Stimulated activated CD4-positive, alpha-beta T cell treated with anti-CD3 and anti-CD28 coated beads, Interleukin-15, amount 100 ng/mL, for 48 hours (primary cell): ENCODE measurements at regions not wholly inside any gene's neighbourhood (a gene's known extent, or its start where the extent isn't known, plus 50 kb on each side); places are given as distances from the start of the nearest gene placed in this dataset.
"Not testable (repeated sequence)": the region's sequence is repeated elsewhere in the genome, so short reads cannot be mapped to it uniquely, and the experiment has no call there.

Source experiments
- DNase-seq, 2 donors: peaks; one replicate each; pipeline ENCODE4 v3.0.0-alpha.2; 2020; ENCODE audit warnings: low read depth in 2 of 2

- no peak for DNase-seq
These were observed 1515.1 kb downstream of the HACE1 start for GRCh38 chr6:103344554-103345163.

- DNase-seq: no peak
These were observed 1524.3 kb downstream of the HACE1 start for GRCh38 chr6:103335412-103335811.

- DNase-seq: no peak
These were observed 1532.7 kb downstream of the HACE1 start for GRCh38 chr6:103326760-103327757.

GRCh38 chr6:103313432-103313831, 1546.3 kb downstream of the HACE1 start:
- no peak for DNase-seq

- DNase-seq: not testable (repeated sequence)
These were observed 1565.3 kb downstream of the HACE1 start for GRCh38 chr6:103294376-103294775.

- no peak for DNase-seq
These were observed 1574.9 kb downstream of the HACE1 start for GRCh38 chr6:103284835-103285234.

- no peak for DNase-seq
These were observed 1579.3 kb downstream of the HACE1 start for GRCh38 chr6:103280417-103280816.

- DNase-seq: no peak
These were observed 1581.8 kb downstream of the HACE1 start for GRCh38 chr6:103277936-103278335.

- no peak for DNase-seq
These were observed 1586.7 kb downstream of the HACE1 start for GRCh38 chr6:103273048-103273447.

GRCh38 chr6:103269581-103269980, 1590.1 kb downstream of the HACE1 start:
- DNase-seq: no peak

- no peak for DNase-seq
These were observed 1591.4 kb downstream of the HACE1 start for GRCh38 chr6:103268335-103268734.

- no peak for DNase-seq
These were observed 1595.7 kb downstream of the HACE1 start for GRCh38 chr6:103264020-103264419.

GRCh38 chr6:103255132-103255531, 1604.6 kb downstream of the HACE1 start:
- no peak for DNase-seq

GRCh38 chr6:103236923-103237322, 1622.8 kb downstream of the HACE1 start:
- DNase-seq: no peak

GRCh38 chr6:103231181-103231580, 1628.5 kb downstream of the HACE1 start:
- DNase-seq: no peak

GRCh38 chr6:103215847-103216246, 1643.9 kb downstream of the HACE1 start:
- no peak for DNase-seq

- no peak for DNase-seq
These were observed 1649.0 kb downstream of the HACE1 start for GRCh38 chr6:103210686-103211085.

- no peak for DNase-seq
These were observed 1661.3 kb downstream of the HACE1 start for GRCh38 chr6:103198386-103198785.

GRCh38 chr6:103193413-103193812, 1666.3 kb downstream of the HACE1 start:
- no peak for DNase-seq

GRCh38 chr6:103191391-103192093, 1668.2 kb downstream of the HACE1 start:
- DNase-seq: no peak

GRCh38 chr6:103184776-103185175, 1674.9 kb downstream of the HACE1 start:
- DNase-seq: no peak

- no peak for DNase-seq
These were observed 1675.8 kb downstream of the HACE1 start for GRCh38 chr6:103183831-103184411.
